ENCODE measurements at regions not wholly inside any gene's neighbourhood (a gene's known extent, or its start where the extent isn't known, plus 50 kb on each side); places are given as distances from the start of the nearest gene placed in this dataset.
"Not testable (repeated sequence)": the region's sequence is repeated elsewhere in the genome, so short reads cannot be mapped to it uniquely, and the experiment has no call there.

DNA sequence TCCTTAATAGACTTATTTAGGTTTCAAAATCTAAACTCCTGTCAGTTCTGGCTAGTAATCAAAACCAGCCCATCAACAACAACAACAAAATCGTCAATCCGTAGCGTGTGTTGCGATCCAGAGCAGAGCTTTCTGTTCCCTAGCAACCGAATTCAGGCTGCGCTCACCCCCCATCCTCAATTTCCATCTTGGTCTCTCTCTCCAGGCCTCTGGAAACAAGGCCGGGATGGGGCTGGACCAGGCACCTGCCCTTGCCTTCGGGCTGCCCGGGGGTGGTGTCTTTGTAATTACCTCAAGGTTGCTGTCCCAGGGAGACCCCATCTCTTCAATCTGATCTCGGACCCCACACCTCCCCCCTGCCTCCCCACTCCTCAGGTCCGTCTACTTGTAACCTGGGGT lies 1341.5 kb downstream of the BRD1 start:
- Mint-ChIP-seq H3K4me3 (no peak overlapping the region), H3K27ac (no peak overlapping the region), H3K36me3 (ENCODE audit: insufficient read depth in 2 of 2) (peaks cover 0 to 2% of the 10 kb centered on the region in 2 donors), H3K27me3 (ENCODE audit: low read depth) (peaks cover 40% of the 10 kb centered on the region), H3K9me3 (no peaks in the 10 kb centered on the region), H3K4me1 (ENCODE audit: low read depth) (no peaks in the 10 kb centered on the region)
- DNase-seq (no peak), ATAC-seq (replicated peaks in 1 of 2) (no peak)

DNA sequence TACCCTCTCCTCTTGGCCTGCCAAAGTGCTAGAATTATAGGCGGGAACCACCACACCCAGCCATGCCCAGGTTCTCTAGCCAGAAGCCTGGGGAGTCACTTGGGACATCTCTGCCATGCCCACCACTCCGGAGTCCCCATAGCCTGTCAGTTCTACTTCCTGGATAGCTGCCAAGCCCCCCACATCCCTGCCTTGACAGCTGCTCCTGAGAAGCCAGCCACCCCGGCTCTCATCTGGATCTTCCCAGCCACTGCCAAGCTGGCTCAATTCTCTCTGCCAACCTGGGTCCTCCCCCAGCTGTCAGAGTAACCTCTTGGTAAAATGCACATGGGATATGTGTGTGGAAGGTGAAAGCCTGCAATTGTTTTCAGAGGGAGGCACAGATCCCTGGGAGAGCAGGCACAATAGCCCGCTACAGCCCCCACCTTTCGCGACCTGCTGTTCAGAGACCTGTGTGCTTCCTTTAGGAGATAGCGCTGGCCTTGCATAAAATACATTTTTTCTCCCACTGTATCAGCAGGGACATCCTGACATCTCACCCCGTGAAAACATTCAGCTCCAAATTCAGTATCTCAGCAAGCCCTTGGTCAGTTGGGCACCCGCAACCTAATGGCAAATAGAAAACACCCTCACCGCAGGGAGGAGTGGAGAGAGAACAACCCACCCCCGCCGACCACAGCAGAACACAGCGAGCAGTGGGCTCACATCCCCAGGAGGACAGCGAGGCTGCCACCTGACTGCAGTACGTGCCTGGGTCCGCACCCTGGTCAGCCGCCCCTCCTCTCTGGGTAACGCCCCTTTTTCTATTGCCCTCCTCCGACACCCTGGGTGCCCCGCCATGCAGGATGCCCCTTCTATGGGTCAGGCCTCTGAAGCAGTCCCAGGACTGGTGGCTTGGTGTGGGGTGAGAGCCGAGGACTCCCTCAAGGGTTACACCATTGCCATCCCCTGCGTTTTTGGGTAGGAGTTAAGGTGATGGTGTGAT lies 1342.2 kb downstream of the BRD1 start:
- no peaks in the 10 kb centered on the region for H3K9me3 Mint-ChIP-seq
- H3K27ac Mint-ChIP-seq = no peak overlapping the region
- no peaks in the 10 kb centered on the region for H3K4me1 Mint-ChIP-seq (ENCODE audit: low read depth)
- no peak for ATAC-seq (replicated peaks in 1 of 2)
- H3K27me3 Mint-ChIP-seq (ENCODE audit: low read depth) = peaks cover 33% of the 10 kb centered on the region
- H3K36me3 Mint-ChIP-seq (ENCODE audit: insufficient read depth in 2 of 2) = peaks cover 0 to 2% of the 10 kb centered on the region in 2 donors
- no peak overlapping the region for H3K4me3 Mint-ChIP-seq
- DNase-seq = no peak

DNA sequence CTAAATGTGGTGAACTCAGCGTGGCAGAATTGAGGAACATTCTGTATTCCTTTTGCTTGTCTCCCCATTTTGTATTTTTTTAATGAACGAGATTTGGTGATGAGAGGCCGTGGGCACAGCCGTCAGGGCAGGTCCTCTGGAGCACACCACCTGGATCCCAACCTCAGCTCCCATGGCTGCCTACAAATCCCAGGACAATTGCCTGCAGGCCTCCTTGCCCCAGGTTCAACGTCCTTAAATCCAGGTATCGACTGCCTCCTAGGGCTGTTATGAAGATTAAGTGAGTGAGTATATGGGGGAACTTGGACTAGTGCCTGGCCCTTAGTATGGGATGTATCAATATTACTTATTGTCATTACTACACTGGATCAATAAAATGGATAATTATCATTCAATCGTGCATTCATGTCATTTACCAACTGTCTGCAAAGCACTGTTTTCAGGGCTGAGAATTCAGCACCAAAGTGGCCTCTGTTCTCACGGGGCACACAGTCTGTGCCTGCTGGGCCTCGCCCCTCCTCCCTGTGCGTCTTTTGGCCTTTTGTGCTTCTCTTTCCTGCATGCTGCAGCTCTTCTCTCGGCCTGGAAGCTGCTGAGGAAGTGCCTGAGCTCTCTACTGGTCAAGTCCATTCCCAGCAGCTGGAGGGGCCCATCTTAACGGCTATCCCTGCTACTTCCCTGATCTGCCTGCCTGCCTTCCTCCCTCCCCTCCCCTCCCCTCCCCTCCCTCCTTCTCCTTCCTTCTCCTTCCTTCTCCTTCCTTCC lies 1343.7 kb downstream of the BRD1 start:
- ATAC-seq (replicated peaks in 1 of 2) = no peak
- H3K4me1 Mint-ChIP-seq (ENCODE audit: low read depth) = no peaks in the 10 kb centered on the region
- H3K27ac Mint-ChIP-seq = no peak overlapping the region
- peaks cover 0 to 2% of the 10 kb centered on the region in 2 donors for H3K36me3 Mint-ChIP-seq (ENCODE audit: insufficient read depth in 2 of 2)
- no peaks in the 10 kb centered on the region for H3K9me3 Mint-ChIP-seq
- DNase-seq = no peak
- H3K4me3 Mint-ChIP-seq = no peak overlapping the region
- H3K27me3 Mint-ChIP-seq (ENCODE audit: low read depth) = peaks cover 33% of the 10 kb centered on the region

DNA sequence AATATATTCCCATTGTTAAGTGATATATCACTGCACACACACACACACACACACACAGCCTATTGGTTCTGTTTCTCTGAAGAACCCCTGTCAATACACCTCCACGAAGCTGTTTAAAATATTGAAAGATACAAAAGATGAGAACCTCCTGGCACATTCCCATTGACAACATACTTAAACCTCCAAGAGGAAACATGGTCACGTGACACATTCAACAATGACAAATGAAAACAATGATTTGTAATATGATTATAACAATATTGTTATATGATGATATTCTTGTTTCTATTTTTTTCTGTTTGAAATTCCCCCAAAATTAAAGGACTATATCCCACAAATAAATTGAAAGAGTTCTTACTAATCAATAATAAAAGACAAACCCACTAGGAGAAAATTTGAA lies 1344.9 kb downstream of the BRD1 start:
- Mint-ChIP-seq H3K4me3 (no peak overlapping the region), H3K4me1 (ENCODE audit: low read depth) (no peaks in the 10 kb centered on the region), H3K9me3 (no peaks in the 10 kb centered on the region), H3K27ac (no peak overlapping the region), H3K36me3 (ENCODE audit: insufficient read depth in 2 of 2) (peaks cover 0 to under 1% of the 10 kb centered on the region in 2 donors), H3K27me3 (ENCODE audit: low read depth) (peaks cover 24% of the 10 kb centered on the region)
- DNase-seq (no peak), ATAC-seq (replicated peaks in 1 of 2) (no peak)

DNA sequence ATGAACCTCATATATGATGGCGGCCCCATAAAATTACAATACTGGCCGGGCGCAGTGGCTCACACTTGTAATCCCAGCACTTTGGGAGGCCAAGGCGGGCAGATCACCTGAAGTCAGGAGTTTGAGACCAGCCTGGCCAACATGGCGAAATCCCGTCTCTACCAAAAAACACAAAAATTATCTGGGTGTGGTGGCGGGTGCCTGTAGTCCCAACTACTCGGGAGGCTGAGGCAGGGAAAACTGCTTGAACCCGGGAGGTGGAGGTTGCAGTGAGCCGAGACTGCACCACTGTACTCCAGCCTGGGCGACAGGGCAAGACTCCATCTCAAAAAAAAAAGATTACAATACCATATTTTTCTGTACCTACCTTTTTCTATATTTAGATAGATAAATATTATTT lies 1345.5 kb downstream of the BRD1 start:
- not testable (repeated sequence) for H3K4me1 Mint-ChIP-seq (ENCODE audit: low read depth); H3K9me3 Mint-ChIP-seq; H3K27ac Mint-ChIP-seq; H3K36me3 Mint-ChIP-seq (ENCODE audit: insufficient read depth in 2 of 2); DNase-seq; ATAC-seq (replicated peaks in 1 of 2); H3K4me3 Mint-ChIP-seq
- H3K27me3 Mint-ChIP-seq (ENCODE audit: low read depth) = peaks cover 18% of the 10 kb centered on the region

DNA sequence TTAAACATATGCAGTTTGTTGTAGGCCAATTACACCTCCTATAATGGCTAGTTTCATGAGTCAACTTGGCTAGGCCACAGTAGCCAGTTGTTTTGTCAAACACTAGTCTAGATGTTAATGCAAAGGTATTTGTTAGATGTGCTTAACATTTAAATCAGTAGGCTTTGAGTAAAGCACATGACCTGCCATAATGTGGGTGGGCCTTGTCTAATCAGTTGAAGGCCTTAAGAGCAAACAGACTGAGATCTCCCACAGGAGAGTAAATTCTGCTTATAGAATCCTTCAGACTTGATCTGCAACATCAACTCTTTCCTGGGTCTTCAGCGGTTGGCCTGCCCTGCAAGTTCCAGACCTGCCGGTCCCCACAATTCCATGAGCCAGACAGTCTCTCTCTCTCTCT lies 1345.9 kb downstream of the BRD1 start:
- DNase-seq = no peak
- H3K27me3 Mint-ChIP-seq (ENCODE audit: low read depth) = peaks cover 16% of the 10 kb centered on the region
- H3K36me3 Mint-ChIP-seq (ENCODE audit: insufficient read depth in 2 of 2) = no peaks in the 10 kb centered on the region
- no peak overlapping the region for H3K4me3 Mint-ChIP-seq
- no peaks in the 10 kb centered on the region for H3K9me3 Mint-ChIP-seq
- no peak for ATAC-seq (replicated peaks in 1 of 2)
- no peak overlapping the region for H3K27ac Mint-ChIP-seq
- no peaks in the 10 kb centered on the region for H3K4me1 Mint-ChIP-seq (ENCODE audit: low read depth)

DNA sequence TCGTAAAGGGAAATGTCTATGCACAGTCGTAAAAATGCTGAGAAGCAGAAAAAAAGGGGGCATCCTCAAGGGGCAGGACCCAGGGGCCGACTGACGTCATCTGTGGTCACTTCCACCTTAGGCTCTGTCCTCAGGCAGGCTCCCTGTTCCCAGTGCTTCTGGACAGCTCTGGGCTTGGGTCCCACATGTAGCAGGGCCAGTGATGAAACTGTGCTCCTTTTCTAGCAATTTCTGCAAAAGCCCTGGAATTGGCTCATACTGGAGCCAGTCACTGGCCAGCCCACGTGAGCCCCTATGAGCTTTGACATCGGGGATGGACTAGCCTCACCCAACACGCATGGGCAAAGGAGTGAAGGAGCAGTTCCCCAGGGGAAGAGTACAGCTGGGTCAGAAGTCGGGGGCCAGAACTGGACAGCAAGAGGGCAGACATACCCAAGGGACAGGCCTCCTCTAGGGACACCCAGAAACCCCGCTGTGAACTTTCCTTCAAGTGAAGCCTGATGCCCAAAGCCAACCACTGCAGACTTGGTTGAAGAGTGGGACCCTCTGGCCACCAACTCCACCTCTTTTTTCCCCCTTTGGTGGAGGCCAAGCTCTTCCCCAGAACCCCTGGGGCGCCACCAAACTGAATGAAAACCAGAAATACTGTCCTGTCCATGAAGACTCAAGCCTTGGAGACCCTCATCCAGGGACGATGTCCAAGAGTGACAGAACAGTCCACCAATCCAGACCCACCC lies 1349.0 kb downstream of the BRD1 start:
- ATAC-seq (replicated peaks in 1 of 2) (no peak), DNase-seq (no peak)
- Mint-ChIP-seq H3K4me3 (no peak overlapping the region), H3K9me3 (no peaks in the 10 kb centered on the region), H3K36me3 (ENCODE audit: insufficient read depth in 2 of 2) (no peaks in the 10 kb centered on the region), H3K27me3 (ENCODE audit: low read depth) (no peaks in the 10 kb centered on the region), H3K27ac (no peak overlapping the region), H3K4me1 (ENCODE audit: low read depth) (no peaks in the 10 kb centered on the region)

DNA sequence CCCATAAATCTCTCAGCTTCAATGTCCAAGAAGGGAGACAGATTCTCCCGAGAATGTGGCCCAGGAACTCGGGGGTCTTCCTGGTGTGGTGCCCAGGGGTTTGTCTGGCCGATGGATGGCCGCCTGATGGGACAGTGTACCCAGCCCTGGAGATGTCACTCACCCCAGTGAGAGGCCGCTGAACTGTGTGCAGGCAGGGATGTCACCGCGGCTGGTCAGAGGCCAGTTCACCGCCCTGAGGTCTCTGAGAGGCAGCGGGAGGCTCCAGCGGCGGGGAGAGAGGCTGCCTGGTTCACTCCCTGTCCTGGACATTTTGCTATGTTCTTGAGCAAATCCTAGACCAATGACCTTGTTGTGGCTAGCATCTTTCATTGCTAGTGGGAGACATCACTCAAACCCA lies 1349.5 kb downstream of the BRD1 start:
- no peak for ATAC-seq (replicated peaks in 1 of 2)
- Mint-ChIP-seq H3K27ac (no peak overlapping the region), H3K9me3 (no peaks in the 10 kb centered on the region), H3K4me3 (no peak overlapping the region), H3K36me3 (ENCODE audit: insufficient read depth in 2 of 2) (no peaks in the 10 kb centered on the region), H3K27me3 (ENCODE audit: low read depth) (peaks cover 1% of the 10 kb centered on the region), H3K4me1 (ENCODE audit: low read depth) (no peaks in the 10 kb centered on the region)
- DNase-seq = no peak

DNA sequence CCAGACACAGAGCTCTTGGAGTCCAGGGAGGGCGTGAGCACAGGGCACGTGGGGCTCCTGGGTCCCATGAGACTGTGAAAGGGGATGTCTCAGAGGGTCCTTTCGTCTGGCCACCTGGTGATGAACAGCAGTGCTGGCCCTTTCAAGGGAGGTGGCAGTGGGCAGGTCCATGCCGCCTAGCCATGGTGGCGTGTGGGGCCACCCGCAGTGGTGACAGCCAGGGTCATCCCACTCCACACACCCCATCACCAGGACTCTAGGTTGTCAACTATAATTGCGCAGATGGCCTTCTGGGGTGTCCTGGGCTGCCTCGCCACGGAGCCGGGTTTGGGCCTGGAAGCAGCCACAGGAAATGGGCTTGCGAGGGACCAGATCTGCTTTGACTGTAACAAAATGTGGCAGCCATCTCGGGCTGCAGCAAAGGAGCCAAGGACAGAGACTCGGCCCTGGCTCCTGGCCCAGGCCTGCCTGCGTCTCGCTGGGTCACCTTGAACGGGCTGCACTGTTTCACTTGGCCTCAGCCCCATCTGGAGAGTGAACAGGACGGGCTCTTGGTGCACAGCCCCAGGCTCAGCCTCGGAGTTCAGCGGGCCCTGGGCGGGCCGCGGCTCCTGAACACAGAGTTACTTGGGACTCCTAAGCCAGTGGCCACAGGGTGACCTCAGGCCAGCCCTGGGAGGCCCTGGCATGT lies 1350.5 kb downstream of the BRD1 start:
- Mint-ChIP-seq H3K27me3 (ENCODE audit: low read depth) (peaks cover 7% of the 10 kb centered on the region), H3K36me3 (ENCODE audit: insufficient read depth in 2 of 2) (no peaks in the 10 kb centered on the region), H3K9me3 (no peaks in the 10 kb centered on the region), H3K4me1 (ENCODE audit: low read depth) (no peaks in the 10 kb centered on the region), H3K27ac (no peak overlapping the region), H3K4me3 (no peak overlapping the region)
- ATAC-seq (replicated peaks in 1 of 2) (no peak), DNase-seq (no peak)

DNA sequence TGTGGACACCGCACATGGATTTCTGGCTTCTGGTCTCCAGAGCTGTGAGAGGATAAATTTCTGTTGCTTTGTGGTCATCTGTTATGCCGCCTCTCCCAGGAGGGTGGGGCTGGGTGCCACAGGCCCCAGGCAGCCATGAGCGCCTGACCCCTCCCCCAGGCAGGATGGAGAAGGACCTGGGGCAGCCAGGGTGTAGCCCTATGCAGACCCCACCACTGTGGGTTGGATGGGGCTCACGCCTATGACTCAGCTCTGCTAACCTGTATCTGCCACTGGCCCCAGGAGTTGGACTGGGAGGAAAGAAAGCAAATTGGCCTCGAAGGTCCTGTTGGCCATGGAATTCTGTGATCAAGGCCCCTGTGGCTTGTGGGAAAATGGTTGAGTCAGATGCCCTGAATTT lies 1351.1 kb downstream of the BRD1 start:
- no peak overlapping the region for H3K4me3 Mint-ChIP-seq
- no peak for ATAC-seq (replicated peaks in 1 of 2)
- no peaks in the 10 kb centered on the region for H3K4me1 Mint-ChIP-seq (ENCODE audit: low read depth)
- H3K27ac Mint-ChIP-seq = no peak overlapping the region
- no peaks in the 10 kb centered on the region for H3K36me3 Mint-ChIP-seq (ENCODE audit: insufficient read depth in 2 of 2)
- DNase-seq = no peak
- no peaks in the 10 kb centered on the region for H3K9me3 Mint-ChIP-seq
- H3K27me3 Mint-ChIP-seq (ENCODE audit: low read depth) = peaks cover 7% of the 10 kb centered on the region

DNA sequence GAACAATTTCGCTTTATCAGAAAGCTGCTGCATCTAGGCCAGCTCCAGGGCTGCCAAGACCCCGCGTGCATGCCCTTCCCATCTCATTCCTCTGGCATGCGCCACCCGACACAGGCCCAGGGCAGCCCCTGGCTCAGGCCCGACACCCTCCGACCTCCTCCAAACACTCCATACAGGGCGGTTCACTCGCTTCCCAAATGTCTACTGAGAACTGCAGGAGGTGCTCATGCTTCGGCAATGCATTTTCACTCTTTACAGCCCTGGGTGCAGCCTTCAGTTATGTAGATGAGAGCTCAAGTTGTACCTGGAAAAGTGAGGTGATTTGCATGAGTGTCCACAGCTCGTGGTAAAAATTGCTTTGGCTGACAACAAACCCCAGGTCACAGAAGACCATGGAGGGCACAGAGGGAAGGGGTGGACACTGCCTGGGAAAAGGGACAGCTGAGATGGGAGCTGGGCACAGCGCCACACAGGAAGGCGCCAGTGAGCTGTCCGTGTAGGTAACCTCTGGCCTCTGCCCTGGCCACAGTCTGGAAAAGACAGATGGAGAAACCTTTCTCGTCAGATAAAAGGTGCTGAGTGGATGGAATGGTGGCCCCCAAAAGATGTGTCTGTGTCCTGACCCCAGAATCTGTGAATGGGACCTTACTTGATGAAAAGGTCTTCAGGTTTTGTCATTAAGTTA lies 1351.9 kb downstream of the BRD1 start:
- ATAC-seq (replicated peaks in 1 of 2) = no peak
- no peak overlapping the region for H3K27ac Mint-ChIP-seq
- DNase-seq = no peak
- no peaks in the 10 kb centered on the region for H3K4me1 Mint-ChIP-seq (ENCODE audit: low read depth)
- H3K9me3 Mint-ChIP-seq = no peaks in the 10 kb centered on the region
- H3K4me3 Mint-ChIP-seq = no peak overlapping the region
- H3K36me3 Mint-ChIP-seq (ENCODE audit: insufficient read depth in 2 of 2) = no peaks in the 10 kb centered on the region
- H3K27me3 Mint-ChIP-seq (ENCODE audit: low read depth) = peaks cover 7% of the 10 kb centered on the region

DNA sequence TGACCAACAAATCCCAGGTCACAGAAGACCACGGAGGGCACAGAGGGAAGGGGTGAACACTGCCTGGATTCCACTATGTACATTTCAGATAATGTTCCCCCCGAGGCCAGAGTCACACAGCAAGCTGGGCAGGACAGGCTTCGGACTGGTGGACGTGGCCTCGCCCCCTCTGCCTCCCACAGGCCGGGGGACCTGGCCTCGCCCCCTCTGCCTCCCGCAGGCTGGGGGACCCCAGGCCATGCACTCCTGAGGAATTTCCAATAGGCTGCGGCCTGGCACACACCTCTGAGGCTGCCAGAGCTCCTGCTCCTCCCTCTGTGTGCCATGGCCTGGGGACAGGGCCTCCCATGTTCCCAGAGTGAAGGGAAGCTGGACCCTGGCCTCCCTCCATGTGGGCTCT lies 1352.8 kb downstream of the BRD1 start:
- H3K27me3 Mint-ChIP-seq (ENCODE audit: low read depth) = peaks cover 12% of the 10 kb centered on the region
- H3K27ac Mint-ChIP-seq = no peak overlapping the region
- DNase-seq (no peak), ATAC-seq (replicated peaks in 1 of 2) (no peak)
- no peaks in the 10 kb centered on the region for H3K4me1 Mint-ChIP-seq (ENCODE audit: low read depth)
- H3K36me3 Mint-ChIP-seq (ENCODE audit: insufficient read depth in 2 of 2) = no peaks in the 10 kb centered on the region
- H3K9me3 Mint-ChIP-seq = no peaks in the 10 kb centered on the region
- no peak overlapping the region for H3K4me3 Mint-ChIP-seq
